Neural crest cell (in vitro differentiated cells): ENCODE measurements at regions not wholly inside any gene's neighbourhood (a gene's known extent, or its start where the extent isn't known, plus 50 kb on each side); places are given as distances from the start of the nearest gene placed in this dataset.

ENCODE experiments used
- DNase-seq: peaks from one replicate; pipeline ENCODE4 v3.0.0; 2021; ENCODE audit warnings: low read depth, mixed read lengths, low spot score
- H3K27ac Mint-ChIP-seq: one replicate; pipeline ENCODE4 v1.8.0; 2021; ENCODE audit warnings: mild to moderate bottlenecking, mixed read lengths; ENCODE audit not compliant: unreplicated experiment
- H3K27me3 Mint-ChIP-seq: 2 replicates; pipeline ENCODE4 v1.8.0; 2021; ENCODE audit warnings: low read depth, mild to moderate bottlenecking, mixed read lengths
- H3K36me3 Mint-ChIP-seq: 2 replicates; pipeline ENCODE4 v1.8.0; 2021; ENCODE audit warnings: low read depth, mild to moderate bottlenecking, mixed read lengths
- H3K4me1 Mint-ChIP-seq: 2 replicates; pipeline ENCODE4 v1.8.0; 2021; ENCODE audit warnings: mixed read lengths
- H3K4me3 Mint-ChIP-seq: one replicate; pipeline ENCODE4 v1.8.0; 2021; ENCODE audit warnings: mild to moderate bottlenecking, mixed read lengths
- H3K9me3 Mint-ChIP-seq: 2 replicates; pipeline ENCODE4 v1.8.0; 2021; ENCODE audit warnings: mixed read lengths
- TF ChIP-seq, protein P1 (sequence below): fragments of 200-600 bp; sonication (generic); conservative IDR thresholded peaks from 2 replicates; pipeline ENCODE4 v1.5.0; 2021; ENCODE audit warnings: antibody characterized with exemption, mild to moderate bottlenecking

DNA sequence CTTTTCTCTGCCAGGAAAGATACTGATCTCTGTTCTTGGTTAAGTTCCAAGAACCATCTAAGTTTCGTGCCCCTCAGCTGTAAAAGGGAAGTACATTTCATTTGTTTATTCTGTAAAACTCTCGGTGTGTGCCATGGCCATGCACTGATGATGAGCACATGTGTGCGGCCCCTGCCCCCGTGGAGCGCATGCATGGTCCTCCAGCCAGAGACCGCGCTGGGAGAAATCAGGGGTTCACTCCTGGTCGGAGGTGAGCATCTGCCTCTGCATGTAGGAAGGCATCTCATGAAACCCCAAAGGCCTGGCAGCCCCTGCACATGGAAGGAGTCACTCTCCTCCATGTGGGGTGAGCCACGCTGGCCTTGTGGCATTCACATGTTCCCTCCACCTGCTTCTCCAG, 102.5 kb upstream of the RTL1 start:
- Mint-ChIP-seq H3K9me3 (peaks cover 1% of the 10 kb centered on the region), H3K27ac (no peak overlapping the region), H3K36me3 (no peaks in the 10 kb centered on the region), H3K27me3 (no peaks in the 10 kb centered on the region), H3K4me3 (no peak overlapping the region), H3K4me1 (no peaks in the 10 kb centered on the region)
- TF ChIP-seq, protein P1, sequence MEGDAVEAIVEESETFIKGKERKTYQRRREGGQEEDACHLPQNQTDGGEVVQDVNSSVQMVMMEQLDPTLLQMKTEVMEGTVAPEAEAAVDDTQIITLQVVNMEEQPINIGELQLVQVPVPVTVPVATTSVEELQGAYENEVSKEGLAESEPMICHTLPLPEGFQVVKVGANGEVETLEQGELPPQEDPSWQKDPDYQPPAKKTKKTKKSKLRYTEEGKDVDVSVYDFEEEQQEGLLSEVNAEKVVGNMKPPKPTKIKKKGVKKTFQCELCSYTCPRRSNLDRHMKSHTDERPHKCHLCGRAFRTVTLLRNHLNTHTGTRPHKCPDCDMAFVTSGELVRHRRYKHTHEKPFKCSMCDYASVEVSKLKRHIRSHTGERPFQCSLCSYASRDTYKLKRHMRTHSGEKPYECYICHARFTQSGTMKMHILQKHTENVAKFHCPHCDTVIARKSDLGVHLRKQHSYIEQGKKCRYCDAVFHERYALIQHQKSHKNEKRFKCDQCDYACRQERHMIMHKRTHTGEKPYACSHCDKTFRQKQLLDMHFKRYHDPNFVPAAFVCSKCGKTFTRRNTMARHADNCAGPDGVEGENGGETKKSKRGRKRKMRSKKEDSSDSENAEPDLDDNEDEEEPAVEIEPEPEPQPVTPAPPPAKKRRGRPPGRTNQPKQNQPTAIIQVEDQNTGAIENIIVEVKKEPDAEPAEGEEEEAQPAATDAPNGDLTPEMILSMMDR, result no peak
- no peak for DNase-seq

DNA sequence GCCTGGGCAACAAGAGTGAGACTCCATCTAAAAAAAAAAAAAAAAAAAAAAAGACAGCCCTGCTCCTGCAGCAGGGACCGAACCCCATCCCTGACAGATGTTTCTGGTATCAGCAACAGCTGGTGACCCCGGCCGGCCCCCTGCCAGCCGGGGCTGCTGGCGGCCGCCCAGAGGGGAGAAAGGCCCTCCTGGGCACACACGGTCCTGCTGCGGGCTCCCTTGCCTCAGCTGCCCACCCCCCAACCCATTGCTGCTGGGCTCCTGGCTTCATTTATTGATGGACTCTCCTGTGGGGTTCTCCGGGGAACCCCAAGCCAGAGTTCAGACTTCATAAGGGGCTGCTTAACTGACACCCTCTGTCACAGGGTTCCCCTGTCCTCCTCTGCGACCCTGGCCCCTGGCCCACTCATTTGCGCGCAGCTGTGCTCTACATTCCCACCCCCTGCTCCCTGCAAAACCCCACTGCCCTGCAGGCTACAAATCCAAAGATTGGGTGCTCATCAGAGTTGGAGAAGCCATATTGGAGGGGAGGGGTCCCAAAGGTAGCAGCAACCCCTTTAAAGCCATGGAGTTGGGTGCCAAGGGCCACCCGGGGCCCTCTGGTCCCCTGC, 103.6 kb upstream of the RTL1 start:
- Mint-ChIP-seq H3K27ac (no peak overlapping the region), H3K4me1 (no peaks in the 10 kb centered on the region), H3K4me3 (no peak overlapping the region), H3K27me3 (no peaks in the 10 kb centered on the region), H3K36me3 (no peaks in the 10 kb centered on the region), H3K9me3 (peaks cover 2% of the 10 kb centered on the region)
- no peak for DNase-seq
- TF ChIP-seq, protein P1, result no peak

DNA sequence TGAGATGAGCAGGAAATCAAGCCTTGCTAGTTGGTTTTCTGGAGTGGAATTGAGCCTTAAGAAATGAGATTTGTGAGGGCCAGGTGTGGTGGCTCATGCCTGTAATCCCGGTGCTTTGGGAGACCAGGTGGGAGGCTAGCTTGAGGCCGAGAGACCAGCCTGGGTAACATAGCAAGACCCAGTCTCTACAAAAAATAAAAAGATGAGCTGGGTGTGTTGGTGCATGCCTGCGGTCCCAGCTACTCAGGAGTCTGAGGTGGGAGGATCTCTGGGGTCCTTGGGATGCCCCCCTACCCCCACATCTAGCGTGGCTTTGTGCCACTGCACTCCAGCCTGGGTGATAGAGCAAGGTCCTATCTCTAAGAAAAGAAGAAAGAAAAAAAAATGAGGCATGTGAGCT, 104.2 kb upstream of the RTL1 start:
- DNase-seq, result no peak
- Mint-ChIP-seq H3K27me3 (no peaks in the 10 kb centered on the region), H3K9me3 (peaks cover 6% of the 10 kb centered on the region), H3K36me3 (no peaks in the 10 kb centered on the region), H3K27ac (peak overlapping the region; percentile 78), H3K4me3 (no peak overlapping the region), H3K4me1 (no peaks in the 10 kb centered on the region)
- TF ChIP-seq, protein P1, result no peak

DNA sequence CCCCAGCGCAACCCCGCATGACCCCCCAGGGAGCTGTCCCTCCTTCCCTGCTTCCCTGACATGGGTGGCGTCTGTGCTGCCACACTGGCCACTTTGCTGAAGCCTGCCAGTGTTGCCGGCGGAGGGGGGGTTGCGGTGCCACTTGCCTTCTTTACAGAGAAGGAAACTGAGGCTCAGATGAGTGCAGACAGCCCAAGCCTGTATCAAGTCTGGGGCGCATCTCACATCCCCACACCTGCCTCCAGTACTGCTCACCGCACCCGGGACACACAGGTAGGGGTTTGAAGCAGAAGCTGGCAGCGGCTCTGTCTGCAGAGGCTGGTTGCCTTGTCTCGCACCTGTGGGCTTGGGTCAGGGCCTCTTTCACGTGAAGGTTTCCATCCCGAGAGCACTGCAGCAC, 104.7 kb upstream of the RTL1 start:
- Mint-ChIP-seq H3K4me3 (no peak overlapping the region), H3K36me3 (no peaks in the 10 kb centered on the region), H3K27me3 (no peaks in the 10 kb centered on the region), H3K27ac (no peak overlapping the region), H3K4me1 (no peaks in the 10 kb centered on the region), H3K9me3 (peaks cover 6% of the 10 kb centered on the region)
- DNase-seq, result no peak
- TF ChIP-seq, protein P1, result no peak

DNA sequence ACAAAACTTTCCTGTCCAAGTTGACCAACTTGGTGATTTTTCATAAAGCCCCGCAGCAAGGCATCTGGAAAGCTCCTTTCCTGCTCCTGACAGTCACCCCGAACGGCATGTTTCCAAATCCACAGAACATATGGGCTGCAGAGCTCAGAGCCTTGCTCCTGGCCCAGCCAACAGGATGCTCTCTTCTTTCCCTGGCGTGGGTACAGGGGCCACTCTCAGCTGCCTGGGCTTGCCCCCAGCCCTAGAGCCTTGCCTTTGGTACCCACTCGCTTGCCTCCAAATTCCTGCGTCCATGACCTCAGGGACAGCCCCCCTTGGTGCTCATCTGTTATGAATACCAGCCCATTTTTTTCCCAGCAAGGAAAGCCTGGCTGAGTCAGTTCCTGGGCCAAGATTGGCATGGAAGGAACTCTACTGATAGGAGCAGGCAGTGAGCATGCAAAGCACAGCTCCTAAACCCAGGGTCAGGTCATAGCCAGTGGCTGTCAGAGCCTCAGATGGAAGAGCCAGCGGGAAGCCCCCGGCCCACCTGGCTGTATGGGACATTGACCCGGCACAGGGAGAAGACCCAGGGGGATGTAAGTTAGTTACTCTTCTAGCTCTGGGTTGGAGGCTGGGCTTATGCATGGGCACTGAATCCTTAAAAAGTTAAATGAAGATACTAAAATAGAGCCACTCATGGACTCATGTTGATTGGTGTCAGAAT, 105.3 kb upstream of the RTL1 start:
- TF ChIP-seq, protein P1, result no peak
- no peaks in the 10 kb centered on the region for H3K27me3 Mint-ChIP-seq
- H3K4me1 Mint-ChIP-seq, result no peaks in the 10 kb centered on the region
- H3K4me3 Mint-ChIP-seq, result no peak overlapping the region
- H3K36me3 Mint-ChIP-seq, result no peaks in the 10 kb centered on the region
- no peak overlapping the region for H3K27ac Mint-ChIP-seq
- H3K9me3 Mint-ChIP-seq, result peaks cover 6% of the 10 kb centered on the region
- no peak for DNase-seq
